NT2/D1 (cell line): ENCODE measurements at regions not wholly inside any gene's neighbourhood (a gene's known extent, or its start where the extent isn't known, plus 50 kb on each side); places are given as distances from the start of the nearest gene placed in this dataset.

Experiments used
- SUZ12 ChIP-seq: IDR thresholded peaks from 2 replicates; pipeline ENCODE4 v1.6.1; 2011; ENCODE audit not compliant: insufficient read length, insufficient read depth; ENCODE audit errors: extremely low read depth
- YY1 ChIP-seq: IDR thresholded peaks from 2 replicates; pipeline ENCODE4 v1.6.1; 2011; ENCODE audit not compliant: insufficient read length, insufficient read depth
- ZNF274 ChIP-seq: IDR thresholded peaks from 2 replicates; pipeline ENCODE4 v1.6.1; 2011; ENCODE audit warnings: mild to moderate bottlenecking, low read depth, low read length

DNA sequence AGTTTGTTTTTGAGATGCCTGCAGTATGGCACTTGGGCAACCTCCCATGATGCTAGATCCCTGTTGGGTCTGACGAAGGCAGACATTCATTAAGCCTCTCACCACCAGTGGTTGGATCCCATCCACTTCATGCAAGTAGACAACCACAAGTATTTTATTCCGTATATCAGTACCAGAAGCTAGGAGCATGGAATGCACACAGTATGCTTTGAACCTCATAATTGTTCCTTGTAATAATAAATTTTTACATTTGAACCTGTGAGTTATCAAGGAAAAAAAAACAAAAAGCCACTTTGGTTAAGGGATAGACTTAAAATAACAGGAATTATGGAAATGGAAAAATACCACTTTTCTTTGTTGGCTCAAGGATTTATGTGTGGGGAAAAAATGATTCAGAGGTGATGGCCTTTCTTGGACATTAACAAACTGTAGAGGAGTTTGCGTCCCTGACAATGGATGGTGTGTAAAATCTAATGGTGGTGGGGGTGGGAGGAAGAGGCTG, 107.1 kb upstream of the KCNJ16 start:
- TF ChIP-seq ZNF274, result no peak
- TF ChIP-seq YY1, result no peak
- no peak for TF ChIP-seq SUZ12
